ENCODE measurements at regions not wholly inside any gene's neighbourhood (a gene's known extent, or its start where the extent isn't known, plus 50 kb on each side); places are given as distances from the start of the nearest gene placed in this dataset.
A peak's percentile ranks its signal among the peaks of the same experiment; 100 is the strongest.

DNA sequence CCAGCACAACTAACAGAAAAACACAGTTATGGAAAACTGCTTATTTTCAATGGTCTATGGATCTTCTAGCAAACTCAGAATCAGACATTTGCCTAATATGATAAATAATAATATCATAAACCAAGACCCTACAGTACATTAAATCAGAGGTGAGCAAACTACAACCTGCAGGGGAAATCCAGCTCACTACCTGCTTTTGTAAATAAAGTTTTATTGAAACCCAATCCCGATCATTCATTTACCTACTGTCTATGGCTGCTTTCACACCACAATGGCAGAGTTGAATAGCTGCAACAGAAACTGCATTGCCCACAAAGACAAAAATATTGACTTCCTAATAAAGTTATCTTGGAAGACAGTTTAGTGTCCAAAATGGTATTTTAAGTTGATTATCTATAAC, 108.5 kb downstream of the ELAPOR2 start:
- no peaks in the 10 kb centered on the region for H3K36me3 ChIP-seq (ENCODE audit: insufficient read depth, low read length)
- peaks cover 59% of the 10 kb centered on the region for H3K4me1 ChIP-seq (ENCODE audit: low read length)
- 0 out of 2 replicates have a peak, but pooled peaks cover 2% of the 10 kb centered on the region for H3K79me2 ChIP-seq (ENCODE audit: low read length)
- no peak overlapping the region for H2AFZ ChIP-seq (ENCODE audit: low read length)
- no peak overlapping the region for H3K4me3 ChIP-seq (ENCODE audit: low read length)
- no peaks in the 10 kb centered on the region for H3K9me2 ChIP-seq (replicated peaks; ENCODE audit: insufficient read depth, low read length)
- no peak for DNase-seq
- peak overlapping the region; percentile 63; the same call in 1 of the 2 replicates for H3K9ac ChIP-seq (ENCODE audit: low read length)
- peak overlapping the region; percentile 68 for H3K4me2 ChIP-seq (ENCODE audit: low read depth, low read length, poor library complexity, severe bottlenecking)
- H3K27me3 ChIP-seq (ENCODE audit: low read length) = no peaks in the 10 kb centered on the region
- no peaks in the 10 kb centered on the region for H3K9me3 ChIP-seq (ENCODE audit: low read length)
- H3K27ac ChIP-seq (ENCODE audit: low read length) = peak overlapping the region; percentile 88
- no peaks in the 10 kb centered on the region for H4K20me1 ChIP-seq (ENCODE audit: insufficient read depth, low read depth, low read length)

DNA sequence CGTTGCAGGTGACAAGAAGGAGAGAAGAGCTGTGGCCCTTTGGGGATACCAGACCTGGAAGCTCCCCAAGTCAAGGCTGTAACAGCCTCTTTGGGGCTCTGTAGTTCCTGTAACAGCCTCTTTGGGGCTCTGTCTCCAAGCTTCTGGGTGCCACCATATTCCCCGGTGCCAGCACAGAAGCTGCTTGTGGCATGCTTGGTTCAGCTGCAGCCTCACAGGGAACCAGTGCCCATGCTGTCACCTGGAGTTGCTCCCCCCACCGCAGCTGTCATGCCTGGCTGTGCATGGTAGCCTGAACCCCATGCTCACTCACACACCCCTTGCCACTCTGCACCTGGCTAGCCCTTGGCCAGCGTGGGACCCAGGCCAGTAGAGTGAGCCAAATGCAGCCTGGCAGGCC, 109.1 kb downstream of the ELAPOR2 start:
- H3K4me3 ChIP-seq (ENCODE audit: low read length) = peak overlapping the region; percentile 62; the same call in 1 of the 2 replicates
- peak overlapping the region; percentile 68 for H3K4me2 ChIP-seq (ENCODE audit: low read depth, low read length, poor library complexity, severe bottlenecking)
- peak overlapping the region; percentile 44; the same call in 1 of the 2 replicates for H2AFZ ChIP-seq (ENCODE audit: low read length)
- H3K27me3 ChIP-seq (ENCODE audit: low read length) = no peaks in the 10 kb centered on the region
- no peaks in the 10 kb centered on the region for H3K9me2 ChIP-seq (replicated peaks; ENCODE audit: insufficient read depth, low read length)
- H3K9ac ChIP-seq (ENCODE audit: low read length) = peak overlapping the region; percentile 63
- no peaks in the 10 kb centered on the region for H3K36me3 ChIP-seq (ENCODE audit: insufficient read depth, low read length)
- H3K9me3 ChIP-seq (ENCODE audit: low read length) = no peaks in the 10 kb centered on the region
- H4K20me1 ChIP-seq (ENCODE audit: insufficient read depth, low read depth, low read length) = no peaks in the 10 kb centered on the region
- H3K79me2 ChIP-seq (ENCODE audit: low read length) = 0 out of 2 replicates have a peak, but pooled peaks cover 2% of the 10 kb centered on the region
- peak; percentile 77 for DNase-seq
- H3K27ac ChIP-seq (ENCODE audit: low read length) = peak overlapping the region; percentile 88
- peaks cover 57% of the 10 kb centered on the region for H3K4me1 ChIP-seq (ENCODE audit: low read length)

DNA sequence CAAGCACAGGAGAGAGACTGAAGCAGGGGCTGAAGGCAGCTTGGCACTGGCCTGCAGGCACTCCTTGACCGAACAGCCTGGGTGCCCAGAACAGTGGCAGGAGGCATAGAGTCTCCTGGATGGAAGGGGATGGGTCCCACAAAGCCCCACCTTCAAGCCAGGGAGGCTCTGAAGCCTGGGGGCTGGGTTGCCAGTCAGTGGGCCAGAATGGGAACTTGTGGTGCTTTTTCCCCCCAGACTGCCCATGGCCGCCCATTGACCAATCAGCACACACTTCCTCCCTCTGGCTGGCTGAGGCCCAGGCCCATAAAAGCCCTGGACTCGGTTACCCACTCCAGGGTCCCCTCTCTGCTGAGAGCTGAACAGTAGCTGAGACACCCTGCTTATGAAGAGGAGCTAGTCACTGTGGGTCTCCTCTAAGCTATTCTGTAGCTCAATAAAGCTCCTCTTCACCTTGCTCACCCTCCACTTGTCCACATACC, 109.6 kb downstream of the ELAPOR2 start:
- H4K20me1 ChIP-seq (ENCODE audit: insufficient read depth, low read depth, low read length) = no peaks in the 10 kb centered on the region
- DNase-seq = peak; percentile 51
- H3K4me3 ChIP-seq (ENCODE audit: low read length) = peak overlapping the region; percentile 62
- H3K27ac ChIP-seq (ENCODE audit: low read length) = peak overlapping the region; percentile 88
- no peaks in the 10 kb centered on the region for H3K9me2 ChIP-seq (replicated peaks; ENCODE audit: insufficient read depth, low read length)
- 0 out of 2 replicates have a peak, but pooled peaks cover 2% of the 10 kb centered on the region for H3K79me2 ChIP-seq (ENCODE audit: low read length)
- no peaks in the 10 kb centered on the region for H3K9me3 ChIP-seq (ENCODE audit: low read length)
- no peaks in the 10 kb centered on the region for H3K27me3 ChIP-seq (ENCODE audit: low read length)
- H3K36me3 ChIP-seq (ENCODE audit: insufficient read depth, low read length) = no peaks in the 10 kb centered on the region
- peak overlapping the region; percentile 44; the same call in 1 of the 2 replicates for H2AFZ ChIP-seq (ENCODE audit: low read length)
- peaks cover 61% of the 10 kb centered on the region for H3K4me1 ChIP-seq (ENCODE audit: low read length)
- peak overlapping the region; percentile 63 for H3K9ac ChIP-seq (ENCODE audit: low read length)
- peak overlapping the region; percentile 68 for H3K4me2 ChIP-seq (ENCODE audit: low read depth, low read length, poor library complexity, severe bottlenecking)

DNA sequence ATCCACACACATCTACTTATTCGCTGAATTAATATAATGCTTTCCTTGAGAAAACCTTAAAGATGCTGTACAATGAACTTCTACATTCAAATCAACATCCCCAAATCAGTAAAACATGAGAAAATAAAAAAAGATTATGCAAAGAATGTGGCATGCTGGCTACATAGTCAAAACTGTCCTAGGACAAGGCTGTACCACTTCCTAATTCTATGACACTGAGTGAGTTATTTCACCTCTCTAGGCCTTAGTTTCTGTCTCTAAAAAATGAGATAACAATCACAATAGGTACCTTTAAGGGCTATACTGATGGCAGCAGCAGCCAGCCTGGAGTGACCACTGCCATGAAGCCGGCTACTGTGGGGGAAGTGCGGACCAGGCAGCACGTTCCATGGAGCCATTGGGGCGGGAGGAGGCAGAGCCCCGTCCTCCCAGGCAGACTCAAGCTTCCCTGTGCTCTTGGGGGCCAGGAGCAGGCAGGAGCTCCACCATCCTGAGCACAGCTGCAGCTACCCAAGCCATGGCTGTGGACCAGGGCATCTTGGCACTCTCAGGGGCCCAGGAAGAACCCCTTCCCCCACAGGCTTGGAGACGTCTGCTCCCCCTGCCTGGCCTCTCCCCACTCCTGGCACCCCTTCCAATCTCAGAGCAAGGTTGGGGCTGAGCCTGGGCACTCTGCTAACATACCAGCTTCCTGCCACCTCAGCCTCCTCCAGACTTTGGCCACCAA, 110.2 kb downstream of the ELAPOR2 start:
- Histone ChIP-seq H3K4me3 (ENCODE audit: low read length) (peak overlapping the region; percentile 62), H4K20me1 (ENCODE audit: insufficient read depth, low read depth, low read length) (no peaks in the 10 kb centered on the region), H3K27ac (ENCODE audit: low read length) (peak overlapping the region; percentile 88), H3K9me2 (replicated peaks; ENCODE audit: insufficient read depth, low read length) (no peaks in the 10 kb centered on the region), H3K4me2 (ENCODE audit: low read depth, low read length, poor library complexity, severe bottlenecking) (peak overlapping the region; percentile 68), H3K79me2 (ENCODE audit: low read length) (0 out of 2 replicates have a peak, but pooled peaks cover 2% of the 10 kb centered on the region), H3K9ac (ENCODE audit: low read length) (peak overlapping the region; percentile 63), H2AFZ (ENCODE audit: low read length) (0 out of 2 replicates have a peak overlapping the region, but pooled peaks have one; percentile 21), H3K4me1 (ENCODE audit: low read length) (peaks cover 59% of the 10 kb centered on the region), H3K27me3 (ENCODE audit: low read length) (no peaks in the 10 kb centered on the region), H3K9me3 (ENCODE audit: low read length) (no peaks in the 10 kb centered on the region), H3K36me3 (ENCODE audit: insufficient read depth, low read length) (no peaks in the 10 kb centered on the region)
- DNase-seq = peak; percentile 86

DNA sequence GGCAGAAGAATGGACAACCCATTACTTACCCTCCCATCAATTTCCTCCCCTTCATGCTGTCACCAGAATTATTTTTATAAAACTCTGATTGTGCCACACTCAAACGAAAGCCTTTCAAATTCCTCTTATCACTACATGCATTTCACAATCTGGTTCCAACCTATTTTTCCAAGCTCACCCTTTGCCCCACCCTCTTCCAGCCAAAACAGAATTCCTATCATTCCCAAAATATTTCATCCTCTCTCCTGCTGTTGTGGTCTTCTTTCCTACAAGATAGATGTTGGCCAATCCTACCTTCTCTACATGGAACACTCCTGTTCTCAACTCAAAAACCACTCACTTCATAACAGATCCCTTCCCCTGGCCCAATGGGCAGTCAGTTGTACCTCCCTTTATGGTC, 111.5 kb downstream of the ELAPOR2 start:
- H3K4me3 ChIP-seq (ENCODE audit: low read length) = peak overlapping the region; percentile 62; the same call in 1 of the 2 replicates
- H3K79me2 ChIP-seq (ENCODE audit: low read length) = 0 out of 2 replicates have a peak, but pooled peaks cover 2% of the 10 kb centered on the region

DNA sequence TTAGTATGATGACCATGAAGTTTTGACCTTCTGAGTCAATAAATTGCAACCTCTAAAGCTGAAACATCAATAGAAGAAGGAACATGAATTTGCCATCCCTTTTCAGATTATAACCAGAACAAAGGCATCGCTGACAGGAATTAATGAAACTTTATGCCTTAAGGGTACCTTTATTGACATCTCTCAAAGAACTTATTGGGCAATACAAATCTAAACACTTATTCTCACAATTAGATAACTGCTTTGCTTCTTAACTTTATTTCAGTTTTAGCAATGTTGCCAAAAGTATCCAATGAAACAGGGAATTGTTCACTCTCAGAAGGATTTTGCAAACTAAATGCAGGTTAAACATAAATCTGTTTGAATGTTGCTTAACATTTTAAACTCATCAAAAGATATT, 116.0 kb downstream of the ELAPOR2 start:
- Histone ChIP-seq H4K20me1 (ENCODE audit: insufficient read depth, low read depth, low read length) (no peaks in the 10 kb centered on the region), H3K4me2 (ENCODE audit: low read depth, low read length, poor library complexity, severe bottlenecking) (no peak overlapping the region), H3K27ac (ENCODE audit: low read length) (no peak overlapping the region), H3K36me3 (ENCODE audit: insufficient read depth, low read length) (no peaks in the 10 kb centered on the region), H3K4me1 (ENCODE audit: low read length) (peaks cover 25% of the 10 kb centered on the region), H3K9me2 (replicated peaks; ENCODE audit: insufficient read depth, low read length) (no peaks in the 10 kb centered on the region), H3K4me3 (ENCODE audit: low read length) (no peak overlapping the region), H3K79me2 (ENCODE audit: low read length) (0 out of 2 replicates have a peak, but pooled peaks cover 2% of the 10 kb centered on the region), H2AFZ (ENCODE audit: low read length) (no peak overlapping the region), H3K27me3 (ENCODE audit: low read length) (no peaks in the 10 kb centered on the region), H3K9me3 (ENCODE audit: low read length) (no peaks in the 10 kb centered on the region), H3K9ac (ENCODE audit: low read length) (no peak overlapping the region)
- DNase-seq = no peak

More for the DNA sequence above, 111.5 kb downstream of the ELAPOR2 start:
- Histone ChIP-seq H4K20me1 (ENCODE audit: insufficient read depth, low read depth, low read length) (no peaks in the 10 kb centered on the region), H3K27ac (ENCODE audit: low read length) (peak overlapping the region; percentile 88), H3K9ac (ENCODE audit: low read length) (peak overlapping the region; percentile 8; the same call in 1 of the 2 replicates), H3K4me1 (ENCODE audit: low read length) (peaks cover 49% of the 10 kb centered on the region), H3K36me3 (ENCODE audit: insufficient read depth, low read length) (no peaks in the 10 kb centered on the region), H3K9me3 (ENCODE audit: low read length) (no peaks in the 10 kb centered on the region), H2AFZ (ENCODE audit: low read length) (no peak overlapping the region), H3K9me2 (replicated peaks; ENCODE audit: insufficient read depth, low read length) (no peaks in the 10 kb centered on the region), H3K4me2 (ENCODE audit: low read depth, low read length, poor library complexity, severe bottlenecking) (peak overlapping the region; percentile 68), H3K27me3 (ENCODE audit: low read length) (no peaks in the 10 kb centered on the region)
- DNase-seq = no peak

DNA sequence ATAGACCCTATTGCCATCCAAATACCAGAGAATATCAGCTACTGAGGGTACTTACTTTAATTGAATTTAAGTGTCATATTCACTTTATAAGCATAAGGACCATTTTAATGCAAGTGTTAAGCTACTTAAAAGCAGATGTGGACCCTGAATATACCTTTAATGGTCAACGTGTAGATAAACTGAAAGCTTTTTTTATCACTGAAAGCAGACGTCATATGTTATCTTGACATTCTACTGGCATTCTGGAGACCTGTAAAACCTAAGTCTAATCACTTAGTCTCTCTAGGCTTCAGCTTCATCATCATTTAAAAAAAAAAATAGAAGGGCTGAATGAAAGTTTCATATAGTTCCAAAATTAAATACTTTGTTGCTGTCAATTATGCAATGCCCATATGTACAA, 116.5 kb downstream of the ELAPOR2 start:
- H3K79me2 ChIP-seq (ENCODE audit: low read length) = 0 out of 2 replicates have a peak, but pooled peaks cover under 1% of the 10 kb centered on the region
- H3K4me1 ChIP-seq (ENCODE audit: low read length) = peaks cover 21% of the 10 kb centered on the region
- H3K27me3 ChIP-seq (ENCODE audit: low read length) = no peaks in the 10 kb centered on the region
- no peak overlapping the region for H3K4me2 ChIP-seq (ENCODE audit: low read depth, low read length, poor library complexity, severe bottlenecking)
- no peak overlapping the region for H3K4me3 ChIP-seq (ENCODE audit: low read length)
- no peaks in the 10 kb centered on the region for H3K36me3 ChIP-seq (ENCODE audit: insufficient read depth, low read length)
- no peak overlapping the region for H2AFZ ChIP-seq (ENCODE audit: low read length)
- H3K9me2 ChIP-seq (replicated peaks; ENCODE audit: insufficient read depth, low read length) = no peaks in the 10 kb centered on the region
- DNase-seq = no peak
- H4K20me1 ChIP-seq (ENCODE audit: insufficient read depth, low read depth, low read length) = no peaks in the 10 kb centered on the region
- H3K27ac ChIP-seq (ENCODE audit: low read length) = no peak overlapping the region
- no peaks in the 10 kb centered on the region for H3K9me3 ChIP-seq (ENCODE audit: low read length)
- no peak overlapping the region for H3K9ac ChIP-seq (ENCODE audit: low read length)

DNA sequence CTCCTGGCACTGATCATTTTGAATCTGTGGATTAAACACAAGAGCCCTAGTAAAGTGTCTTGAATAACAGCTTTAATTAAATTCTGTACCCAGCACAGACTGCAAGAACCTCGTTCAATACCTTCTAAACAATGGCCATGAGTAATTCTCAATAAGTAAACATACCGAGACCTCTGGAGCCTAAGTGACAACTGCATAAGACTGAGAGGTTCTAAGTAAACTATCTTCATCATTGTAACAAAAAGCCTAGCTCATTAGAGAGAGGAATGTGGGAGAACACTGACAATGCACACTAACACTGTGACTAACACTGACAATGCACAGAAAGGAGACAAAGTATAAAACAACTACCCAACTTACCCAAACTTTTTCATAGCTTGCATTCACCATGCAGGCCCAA, 117.4 kb downstream of the ELAPOR2 start:
- no peak overlapping the region for H3K9ac ChIP-seq (ENCODE audit: low read length)
- no peaks in the 10 kb centered on the region for H3K79me2 ChIP-seq (ENCODE audit: low read length)
- no peaks in the 10 kb centered on the region for H3K36me3 ChIP-seq (ENCODE audit: insufficient read depth, low read length)
- H3K9me2 ChIP-seq (replicated peaks; ENCODE audit: insufficient read depth, low read length) = no peaks in the 10 kb centered on the region
- no peak overlapping the region for H3K4me2 ChIP-seq (ENCODE audit: low read depth, low read length, poor library complexity, severe bottlenecking)
- H3K27ac ChIP-seq (ENCODE audit: low read length) = no peak overlapping the region
- DNase-seq = no peak
- H2AFZ ChIP-seq (ENCODE audit: low read length) = no peak overlapping the region
- no peak overlapping the region for H3K4me3 ChIP-seq (ENCODE audit: low read length)
- H3K27me3 ChIP-seq (ENCODE audit: low read length) = no peaks in the 10 kb centered on the region
- H3K4me1 ChIP-seq (ENCODE audit: low read length) = peaks cover 12% of the 10 kb centered on the region
- no peaks in the 10 kb centered on the region for H3K9me3 ChIP-seq (ENCODE audit: low read length)
- H4K20me1 ChIP-seq (ENCODE audit: insufficient read depth, low read depth, low read length) = no peaks in the 10 kb centered on the region
